Astrocyte of the spinal cord (primary cell): ENCODE measurements at regions not wholly inside any gene's neighbourhood (a gene's known extent, or its start where the extent isn't known, plus 50 kb on each side); places are given as distances from the start of the nearest gene placed in this dataset.

ENCODE experiments used
- DNase-seq: peaks from one replicate; pipeline ENCODE4 v3.0.0; 2011; ENCODE audit warnings: low read depth, low spot score
- H3K4me3 ChIP-seq: 2 replicates; pipeline ENCODE4 v1.5.1; 2011; ENCODE audit warnings: low read depth, mild to moderate bottlenecking, low read length, moderate library complexity
- in situ Hi-C: cut with HindIII; loops from 2 replicates; pipeline ENCODE4 v1.10.0; 2017; ENCODE audit warnings: low sequenced_read_pairs
- TF ChIP-seq, protein P1 (sequence below): IDR thresholded peaks from 2 replicates; pipeline ENCODE4 v1.5.1; 2012; ENCODE audit warnings: low read depth, mild to moderate bottlenecking, low read length, inconsistent platforms

DNA sequence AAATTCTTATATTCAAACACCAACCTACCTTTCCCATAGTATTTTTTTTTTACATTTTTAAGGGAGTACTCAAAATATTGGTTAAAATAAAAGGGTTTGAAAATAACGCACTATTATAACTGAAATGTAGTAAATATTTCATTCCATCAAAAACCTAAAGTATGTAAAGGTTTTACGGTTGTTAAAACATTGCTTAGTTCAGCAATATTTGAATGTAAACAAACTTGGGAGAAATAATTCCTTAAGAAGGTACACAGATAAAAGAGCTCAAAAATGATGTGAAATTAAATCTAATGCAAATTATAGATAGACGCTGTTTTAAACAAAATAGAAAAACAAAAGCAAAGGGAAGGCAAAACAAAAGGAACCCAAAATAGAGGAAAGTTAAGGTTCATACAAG is 1476.9 kb downstream of the PCDH18 start:
- H3K4me3 ChIP-seq = no peak overlapping the region
- DNase-seq = no peak
- in situ Hi-C loops = no loop called here
- TF ChIP-seq, protein P1, sequence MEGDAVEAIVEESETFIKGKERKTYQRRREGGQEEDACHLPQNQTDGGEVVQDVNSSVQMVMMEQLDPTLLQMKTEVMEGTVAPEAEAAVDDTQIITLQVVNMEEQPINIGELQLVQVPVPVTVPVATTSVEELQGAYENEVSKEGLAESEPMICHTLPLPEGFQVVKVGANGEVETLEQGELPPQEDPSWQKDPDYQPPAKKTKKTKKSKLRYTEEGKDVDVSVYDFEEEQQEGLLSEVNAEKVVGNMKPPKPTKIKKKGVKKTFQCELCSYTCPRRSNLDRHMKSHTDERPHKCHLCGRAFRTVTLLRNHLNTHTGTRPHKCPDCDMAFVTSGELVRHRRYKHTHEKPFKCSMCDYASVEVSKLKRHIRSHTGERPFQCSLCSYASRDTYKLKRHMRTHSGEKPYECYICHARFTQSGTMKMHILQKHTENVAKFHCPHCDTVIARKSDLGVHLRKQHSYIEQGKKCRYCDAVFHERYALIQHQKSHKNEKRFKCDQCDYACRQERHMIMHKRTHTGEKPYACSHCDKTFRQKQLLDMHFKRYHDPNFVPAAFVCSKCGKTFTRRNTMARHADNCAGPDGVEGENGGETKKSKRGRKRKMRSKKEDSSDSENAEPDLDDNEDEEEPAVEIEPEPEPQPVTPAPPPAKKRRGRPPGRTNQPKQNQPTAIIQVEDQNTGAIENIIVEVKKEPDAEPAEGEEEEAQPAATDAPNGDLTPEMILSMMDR = no peak

DNA sequence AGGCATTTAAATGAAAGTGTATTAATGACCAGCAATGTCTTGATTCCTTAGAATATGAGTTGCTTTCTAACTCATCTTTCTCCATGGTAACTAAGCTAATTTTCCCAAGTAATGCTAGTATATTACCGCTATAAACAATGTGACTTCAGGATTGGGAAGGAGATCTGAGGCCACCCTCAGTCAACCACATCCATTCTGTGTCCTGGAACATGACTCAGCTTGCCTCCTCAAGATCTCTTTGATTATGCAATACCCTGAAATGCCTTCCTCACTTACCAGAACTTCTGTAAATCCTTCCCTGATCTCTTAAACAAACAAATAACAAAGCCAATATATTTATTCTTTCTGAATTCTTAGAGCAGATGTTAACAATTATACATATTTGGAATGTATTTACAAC is 1495.5 kb downstream of the PCDH18 start:
- in situ Hi-C loops = no loop called here
- no peak overlapping the region for H3K4me3 ChIP-seq
- peak; percentile 88 for DNase-seq
- TF ChIP-seq, protein P1 = no peak

DNA sequence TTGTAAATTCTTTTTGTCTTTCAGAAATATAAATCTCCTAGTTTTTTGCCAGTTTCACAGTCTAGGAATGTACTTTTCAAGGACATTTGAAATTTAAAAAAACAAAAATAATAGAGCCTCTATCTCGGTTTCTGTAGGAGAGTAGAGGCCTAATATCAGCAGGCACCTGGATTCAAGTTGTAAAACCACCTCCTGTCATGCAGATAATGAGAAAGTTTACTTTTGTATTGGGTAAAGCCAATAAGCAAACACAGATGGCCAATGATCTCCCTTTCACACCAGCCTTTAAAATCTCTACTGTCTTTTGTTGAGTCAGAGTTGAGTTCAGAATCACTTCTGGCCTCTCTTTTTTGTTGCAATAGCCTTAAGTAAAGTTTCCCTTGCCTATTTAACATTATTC is 1499.9 kb downstream of the PCDH18 start:
- TF ChIP-seq, protein P1 = no peak
- no peak for DNase-seq
- in situ Hi-C loops = no loop called here
- H3K4me3 ChIP-seq = no peak overlapping the region

DNA sequence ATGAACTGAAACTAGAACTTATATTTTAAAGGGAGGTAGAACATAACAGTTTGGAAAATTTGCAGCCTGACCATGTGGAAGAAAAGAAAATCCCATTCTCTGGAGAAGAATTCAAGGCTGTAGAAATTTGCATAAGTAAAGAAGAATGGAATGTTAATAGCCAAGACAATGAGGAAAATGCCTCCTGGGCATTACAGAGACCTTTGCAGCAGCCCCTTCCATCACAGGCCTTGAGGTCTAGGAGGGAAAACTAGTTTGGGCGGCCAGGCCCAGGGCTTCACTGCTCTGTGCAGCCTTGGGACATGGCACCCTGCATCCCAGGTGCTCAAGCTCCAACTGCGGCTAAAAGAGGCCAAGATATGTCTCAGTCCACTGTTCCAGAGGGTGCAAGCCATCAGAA is 1506.8 kb downstream of the PCDH18 start:
- TF ChIP-seq, protein P1 = no peak
- no peak for DNase-seq
- in situ Hi-C loops = no loop called here
- H3K4me3 ChIP-seq = no peak overlapping the region

DNA sequence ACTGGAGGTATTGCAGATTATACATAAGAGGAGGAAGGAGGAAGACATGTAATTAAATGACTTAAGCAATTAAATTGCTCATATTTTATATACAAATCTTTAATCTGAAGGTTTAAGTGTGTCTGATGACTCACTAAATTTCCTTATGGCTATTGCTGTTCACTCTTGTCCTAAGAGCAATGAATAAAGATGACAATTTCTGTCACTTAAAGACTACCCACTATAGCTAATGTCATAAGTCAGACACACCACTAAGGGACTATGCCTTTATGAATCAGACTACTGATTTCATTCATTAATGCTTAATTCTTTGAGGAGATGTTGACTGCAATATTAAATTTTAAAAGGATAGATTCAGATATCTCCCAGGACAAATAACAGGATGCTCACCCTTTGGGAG is 1514.7 kb downstream of the PCDH18 start:
- H3K4me3 ChIP-seq = no peak overlapping the region
- DNase-seq = no peak
- in situ Hi-C loops = no loop called here
- TF ChIP-seq, protein P1 = no peak

DNA sequence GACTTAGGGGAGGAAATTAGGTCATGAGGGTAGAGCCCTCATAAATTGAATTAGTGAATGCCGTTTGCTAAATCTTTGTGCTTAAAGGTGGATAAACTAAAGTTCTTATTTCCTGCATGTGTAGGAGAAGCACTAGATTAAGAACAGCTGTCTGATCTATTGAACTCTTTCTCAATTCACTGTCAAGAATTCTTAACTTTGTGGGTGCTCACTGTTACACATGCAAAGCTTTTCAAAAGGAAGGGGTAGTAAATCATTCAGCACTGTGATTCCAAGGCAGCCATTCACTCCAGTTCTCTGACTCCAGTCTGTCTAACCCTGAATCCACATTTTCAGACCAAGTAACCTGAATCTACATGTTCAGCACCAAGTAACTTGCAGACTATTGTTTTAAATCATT is 1520.1 kb downstream of the PCDH18 start:
- no peak overlapping the region for H3K4me3 ChIP-seq
- peak; percentile 6 for DNase-seq
- in situ Hi-C loops = no loop called here
- TF ChIP-seq, protein P1 = no peak

DNA sequence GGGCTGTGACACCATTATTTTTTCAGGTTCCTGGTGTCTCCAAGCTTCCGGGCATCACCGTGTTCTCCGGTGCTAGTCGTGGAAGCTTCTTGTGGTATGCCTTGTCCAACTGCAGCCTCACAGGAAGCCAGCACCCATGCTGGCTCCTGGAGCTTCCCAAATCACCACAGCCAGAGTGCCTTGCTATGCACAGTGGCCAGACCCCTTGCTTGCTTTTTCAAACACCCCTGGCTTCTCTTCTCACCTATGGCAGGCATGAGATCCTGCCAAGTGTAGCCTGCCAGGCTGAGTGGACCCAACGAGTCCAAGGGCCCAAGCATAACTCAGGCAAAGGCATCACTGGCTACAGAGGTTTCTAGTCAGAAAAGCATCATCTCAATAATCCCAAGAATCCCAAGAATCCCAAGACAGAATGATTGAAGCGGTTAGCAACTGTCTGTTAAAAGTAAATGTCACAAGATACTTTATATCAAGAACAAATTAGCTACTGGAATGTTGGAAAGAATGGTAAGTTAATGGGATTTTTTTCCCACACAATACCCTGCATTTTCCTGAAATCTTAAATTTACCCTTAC is 1522.9 kb downstream of the PCDH18 start:
- TF ChIP-seq, protein P1 = no peak
- in situ Hi-C loops = no loop called here
- DNase-seq = no peak
- H3K4me3 ChIP-seq = no peak overlapping the region
